ENCODE measurements at regions not wholly inside any gene's neighbourhood (a gene's known extent, or its start where the extent isn't known, plus 50 kb on each side); places are given as distances from the start of the nearest gene placed in this dataset.

- H3K4me1 Mint-ChIP-seq: peaks cover 0 to 6% of the 10 kb centered on the region in 2 experiments; a peak in 2 of 4 replicates
- H3K9me3 Mint-ChIP-seq: no peaks in the 10 kb centered on the region
- Histone ChIP-seq H3K27me3 (ENCODE audit: insufficient read depth, low read length) (no peaks in the 10 kb centered on the region; the same call in 1 of the 2 replicates), H3K4ac (ENCODE audit: low read depth, low read length) (no peak overlapping the region), H2AFZ (ENCODE audit: low read length) (no peak overlapping the region), H3K23me2 (ENCODE audit: insufficient read length, low read depth, low read length, poor library complexity, severe bottlenecking) (no peaks in the 10 kb centered on the region), H3K79me1 (ENCODE audit: insufficient read depth, low read depth, low read length, poor library complexity, severe bottlenecking) (no peaks in the 10 kb centered on the region), H3K9ac (ENCODE audit: extremely low read depth, insufficient read length, low read length) (no peak overlapping the region), H3K9me3 (ENCODE audit: control insufficient read depth, low read depth, low read length) (no peaks in the 10 kb centered on the region), H3K4me2 (ENCODE audit: insufficient read depth, insufficient read length, low read length) (no peak overlapping the region), H3K79me2 (ENCODE audit: insufficient read depth, low read length) (no peaks in the 10 kb centered on the region), H2BK20ac (ENCODE audit: low read depth, low read length, poor library complexity, severe bottlenecking) (no peak overlapping the region), H4K20me1 (ENCODE audit: control insufficient read depth, insufficient read depth, insufficient read length) (no peaks in the 10 kb centered on the region), H2BK120ac (ENCODE audit: low read depth, low read length, poor library complexity, severe bottlenecking) (no peak overlapping the region), H2AK5ac (ENCODE audit: insufficient read length, low read length) (no peak overlapping the region), H2BK15ac (ENCODE audit: low read depth, low read length) (no peak overlapping the region), H4K8ac (replicated peaks; ENCODE audit: insufficient read length, low read depth, low read length) (no peak overlapping the region), H3K23ac (ENCODE audit: insufficient read length, low read depth, low read length) (no peak overlapping the region), H3K14ac (ENCODE audit: insufficient read depth, low read length) (no peak overlapping the region), H3K4me1 (ENCODE audit: insufficient read depth, low read length) (peaks cover 3% of the 10 kb centered on the region; the same call in 1 of the 2 replicates), H2BK5ac (ENCODE audit: insufficient read length, low read length) (no peak overlapping the region), H4K5ac (ENCODE audit: insufficient read length, low read depth, low read length) (no peak overlapping the region), H3T11ph (ENCODE audit: low read length) (no peak overlapping the region), H4K91ac (ENCODE audit: insufficient read length, low read depth, low read length) (no peak overlapping the region), H3K18ac (ENCODE audit: insufficient read length, low read depth, low read length) (no peak overlapping the region), H3K56ac (ENCODE audit: insufficient read length, low read depth, low read length) (no peak overlapping the region), H2BK12ac (ENCODE audit: insufficient read length, low read depth, low read length) (no peak overlapping the region), H3K27ac (ENCODE audit: insufficient read length, low read depth, low read length) (no peak overlapping the region)
- WGBS (ENCODE audit: extremely low coverage, insufficient read length, low lambda C conversion rate): no CpG with 5 or more reads among the region's 17 CpGs
- no peak overlapping the region for H3K27ac Mint-ChIP-seq
- no peak overlapping the region for H3K4me3 Mint-ChIP-seq
- TF ChIP-seq, protein P1, sequence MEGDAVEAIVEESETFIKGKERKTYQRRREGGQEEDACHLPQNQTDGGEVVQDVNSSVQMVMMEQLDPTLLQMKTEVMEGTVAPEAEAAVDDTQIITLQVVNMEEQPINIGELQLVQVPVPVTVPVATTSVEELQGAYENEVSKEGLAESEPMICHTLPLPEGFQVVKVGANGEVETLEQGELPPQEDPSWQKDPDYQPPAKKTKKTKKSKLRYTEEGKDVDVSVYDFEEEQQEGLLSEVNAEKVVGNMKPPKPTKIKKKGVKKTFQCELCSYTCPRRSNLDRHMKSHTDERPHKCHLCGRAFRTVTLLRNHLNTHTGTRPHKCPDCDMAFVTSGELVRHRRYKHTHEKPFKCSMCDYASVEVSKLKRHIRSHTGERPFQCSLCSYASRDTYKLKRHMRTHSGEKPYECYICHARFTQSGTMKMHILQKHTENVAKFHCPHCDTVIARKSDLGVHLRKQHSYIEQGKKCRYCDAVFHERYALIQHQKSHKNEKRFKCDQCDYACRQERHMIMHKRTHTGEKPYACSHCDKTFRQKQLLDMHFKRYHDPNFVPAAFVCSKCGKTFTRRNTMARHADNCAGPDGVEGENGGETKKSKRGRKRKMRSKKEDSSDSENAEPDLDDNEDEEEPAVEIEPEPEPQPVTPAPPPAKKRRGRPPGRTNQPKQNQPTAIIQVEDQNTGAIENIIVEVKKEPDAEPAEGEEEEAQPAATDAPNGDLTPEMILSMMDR (conservative IDR thresholded peaks at IDR 0.05): no peak
- no peaks in the 10 kb centered on the region for H3K36me3 Mint-ChIP-seq (ENCODE audit: insufficient read depth in 1 of 3, low read depth in 3 of 3)
- H3K27me3 Mint-ChIP-seq (ENCODE audit: low read depth): no peaks in the 10 kb centered on the region
- no peak for DNase-seq
These were observed 239.0 kb upstream of the KLF6 start for GRCh38 chr10:4024027-4024426.
